GM23338 (cell line): ENCODE measurements at regions not wholly inside any gene's neighbourhood (a gene's known extent, or its start where the extent isn't known, plus 50 kb on each side); places are given as distances from the start of the nearest gene placed in this dataset.

ENCODE experiments used
- ATAC-seq: fragments of 200-7000 bp; cut with Tn5 transposase; 3 replicates; pipeline ENCODE4 v1.9.1; 2020
- DNase-seq: peaks from one replicate; pipeline ENCODE4 v3.0.0-alpha.2; 2015; ENCODE audit warnings: low spot score
- H2AFZ ChIP-seq: fragments of 200-600 bp; sonication (generic); 2 replicates; pipeline ENCODE4 v1.8.0; 2016; ENCODE audit warnings: antibody characterized with exemption, mild to moderate bottlenecking, moderate library complexity
- H3F3A ChIP-seq: fragments of 200-600 bp; sonication (generic); replicated peaks from 2 replicates; pipeline ENCODE4 v1.8.0; 2017; ENCODE audit warnings: antibody characterized with exemption, mixed run types, low read depth
- H3K27ac ChIP-seq: fragments of 200-600 bp; sonication (generic); 2 replicates; pipeline ENCODE4 v1.6.1; 2016; ENCODE audit warnings: low read depth
- H3K27me3 ChIP-seq: fragments of 200-600 bp; sonication (generic); 2 replicates; pipeline ENCODE4 v1.8.0; 2016; ENCODE audit warnings: mild to moderate bottlenecking, mixed run types, moderate library complexity; ENCODE audit not compliant: insufficient read depth
- H3K36me3 ChIP-seq: fragments of 200-600 bp; sonication (generic); 2 replicates; pipeline ENCODE4 v1.8.0; 2016; ENCODE audit warnings: mild to moderate bottlenecking; ENCODE audit not compliant: insufficient read depth
- H3K4me1 ChIP-seq: fragments of 200-600 bp; sonication (generic); 2 replicates; pipeline ENCODE4 v1.8.0; 2016; ENCODE audit warnings: mild to moderate bottlenecking, moderate library complexity; ENCODE audit not compliant: insufficient read depth
- H3K4me2 ChIP-seq: fragments of 200-600 bp; sonication (generic); 2 replicates; pipeline ENCODE4 v1.7.1; 2017; ENCODE audit warnings: mixed run types
- H3K4me3 ChIP-seq: fragments of 200-600 bp; sonication (generic); 2 replicates; pipeline ENCODE4 v1.6.1; 2016; ENCODE audit warnings: mixed run types
- H3K79me2 ChIP-seq: fragments of 200-600 bp; sonication (generic); replicated peaks from 2 replicates; pipeline ENCODE4 v1.8.0; 2017; ENCODE audit warnings: mild to moderate bottlenecking; ENCODE audit not compliant: insufficient read depth
- H3K9me2 ChIP-seq: fragments of 200-600 bp; sonication (generic); 2 replicates; pipeline ENCODE4 v1.8.0; 2017; ENCODE audit not compliant: insufficient read depth
- H4K20me1 ChIP-seq: fragments of 200-600 bp; sonication (generic); replicated peaks from 2 replicates; pipeline ENCODE4 v1.8.0; 2017; ENCODE audit warnings: mild to moderate bottlenecking; ENCODE audit not compliant: insufficient read depth
- H3K27ac Mint-ChIP-seq: 2 replicates; pipeline ENCODE4 v1.8.0; 2020; ENCODE audit warnings: inconsistent platforms, mild to moderate bottlenecking, moderate library complexity, mixed read lengths
- H3K27me3 Mint-ChIP-seq: 3 replicates; pipeline ENCODE4 v1.8.0; 2022; ENCODE audit warnings: low read depth, mild to moderate bottlenecking, moderate library complexity, mixed read lengths, inconsistent platforms; ENCODE audit not compliant: insufficient read depth, poor library complexity
- H3K36me3 Mint-ChIP-seq: 3 replicates; pipeline ENCODE4 v1.8.0; 2021; ENCODE audit warnings: low read depth, mild to moderate bottlenecking, inconsistent platforms, moderate library complexity, mixed read lengths
- H3K4me1 Mint-ChIP-seq: 3 replicates; pipeline ENCODE4 v1.8.0; 2020; ENCODE audit warnings: mild to moderate bottlenecking, inconsistent platforms, mixed read lengths
- H3K4me3 Mint-ChIP-seq: 3 replicates; pipeline ENCODE4 v1.8.0; 2021; ENCODE audit warnings: moderate library complexity, mild to moderate bottlenecking, inconsistent platforms, mixed read lengths
- H3K9me3 Mint-ChIP-seq: 3 replicates; pipeline ENCODE4 v1.8.0; 2020; ENCODE audit warnings: moderate library complexity, mild to moderate bottlenecking, inconsistent platforms, mixed read lengths
- EZH2 ChIP-seq: fragments of 200-600 bp; sonication (generic); IDR thresholded peaks from one replicate; pipeline ENCODE4 v1.8.0; 2017; ENCODE audit warnings: antibody characterized with exemption, mild to moderate bottlenecking, low read depth; ENCODE audit not compliant: unreplicated experiment
- EZH2phosphoT487 ChIP-seq: fragments of 200-600 bp; sonication (generic); IDR thresholded peaks from one replicate; pipeline ENCODE4 v1.8.1; 2018; ENCODE audit warnings: antibody characterized with exemption; ENCODE audit not compliant: unreplicated experiment
- JUNB ChIP-seq: IDR thresholded peaks from one replicate; pipeline ENCODE4 v1.6.1; 2016; ENCODE audit warnings: antibody characterized with exemption; ENCODE audit not compliant: unreplicated experiment
- NANOG ChIP-seq: IDR thresholded peaks from 2 replicates; pipeline ENCODE4 v1.6.1; 2016; ENCODE audit warnings: antibody characterized with exemption, borderline replicate concordance
- POLR2AphosphoS5 ChIP-seq: IDR thresholded peaks from 2 replicates; pipeline ENCODE4 v1.6.1; 2016; ENCODE audit warnings: antibody characterized with exemption, low read depth
- STAT1 ChIP-seq: IDR thresholded peaks from one replicate; pipeline ENCODE4 v1.6.1; 2016; ENCODE audit warnings: antibody characterized with exemption; ENCODE audit not compliant: unreplicated experiment
- ZNF114 ChIP-seq: fragments of 250-450 bp; sonication (Bioruptor Pico); IDR thresholded peaks from 2 replicates; pipeline ENCODE4 v1.5.0; 2020; ENCODE audit warnings: mild to moderate bottlenecking, moderate library complexity
- ZNF331 ChIP-seq: fragments of 250-450 bp; sonication (Bioruptor Pico); IDR thresholded peaks from 2 replicates; pipeline ENCODE4 v1.5.0; 2020; ENCODE audit warnings: low read depth, mild to moderate bottlenecking, moderate library complexity
- ZNF462 ChIP-seq: fragments of 250-450 bp; sonication (Bioruptor Pico); IDR thresholded peaks from 2 replicates; pipeline ENCODE4 v1.5.0; 2020; ENCODE audit warnings: mild to moderate bottlenecking, moderate library complexity
- TF ChIP-seq, protein P1 (sequence below): IDR thresholded peaks from one replicate; pipeline ENCODE4 v1.6.1; 2018; ENCODE audit warnings: antibody characterized with exemption; ENCODE audit not compliant: unreplicated experiment

DNA sequence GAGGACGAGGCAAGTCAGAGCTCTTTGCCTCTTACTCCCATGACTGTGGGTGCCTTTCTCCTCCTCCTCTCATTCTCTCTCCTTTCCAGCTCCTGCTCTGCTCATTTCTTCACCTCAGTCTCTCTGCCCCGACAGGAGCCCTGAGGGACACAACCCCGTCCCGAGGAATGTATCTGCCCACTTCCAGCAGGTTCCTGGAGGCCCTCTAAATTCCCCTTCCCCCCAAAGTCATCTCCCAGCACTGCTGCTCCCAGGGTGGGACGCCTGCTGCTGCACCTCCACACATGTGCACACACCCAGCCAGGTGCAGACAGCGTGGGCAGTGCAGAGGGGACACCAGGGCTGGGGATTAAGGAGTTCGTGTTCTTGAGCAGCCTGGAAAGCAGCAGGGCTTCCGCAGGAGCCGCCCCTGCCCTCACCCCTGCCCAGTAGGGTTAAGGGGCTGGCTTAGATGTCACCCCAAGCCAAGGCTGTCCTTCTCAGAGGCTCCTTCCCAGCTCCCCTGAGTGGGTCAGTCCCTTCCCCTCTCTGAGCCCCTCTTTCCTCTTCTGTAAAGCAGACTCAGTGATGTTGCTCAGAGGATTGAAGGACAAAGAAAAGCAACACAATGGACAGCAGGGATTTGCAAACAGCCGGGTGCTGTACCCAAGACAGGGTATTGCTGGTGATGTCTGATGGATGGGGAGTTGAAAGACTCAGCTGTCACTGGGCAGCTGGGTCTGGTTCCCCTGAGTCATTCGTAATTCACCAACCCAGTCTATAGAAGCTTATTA, 346.0 kb downstream of the MATN1 start (continued):
- TF ChIP-seq, protein P1, sequence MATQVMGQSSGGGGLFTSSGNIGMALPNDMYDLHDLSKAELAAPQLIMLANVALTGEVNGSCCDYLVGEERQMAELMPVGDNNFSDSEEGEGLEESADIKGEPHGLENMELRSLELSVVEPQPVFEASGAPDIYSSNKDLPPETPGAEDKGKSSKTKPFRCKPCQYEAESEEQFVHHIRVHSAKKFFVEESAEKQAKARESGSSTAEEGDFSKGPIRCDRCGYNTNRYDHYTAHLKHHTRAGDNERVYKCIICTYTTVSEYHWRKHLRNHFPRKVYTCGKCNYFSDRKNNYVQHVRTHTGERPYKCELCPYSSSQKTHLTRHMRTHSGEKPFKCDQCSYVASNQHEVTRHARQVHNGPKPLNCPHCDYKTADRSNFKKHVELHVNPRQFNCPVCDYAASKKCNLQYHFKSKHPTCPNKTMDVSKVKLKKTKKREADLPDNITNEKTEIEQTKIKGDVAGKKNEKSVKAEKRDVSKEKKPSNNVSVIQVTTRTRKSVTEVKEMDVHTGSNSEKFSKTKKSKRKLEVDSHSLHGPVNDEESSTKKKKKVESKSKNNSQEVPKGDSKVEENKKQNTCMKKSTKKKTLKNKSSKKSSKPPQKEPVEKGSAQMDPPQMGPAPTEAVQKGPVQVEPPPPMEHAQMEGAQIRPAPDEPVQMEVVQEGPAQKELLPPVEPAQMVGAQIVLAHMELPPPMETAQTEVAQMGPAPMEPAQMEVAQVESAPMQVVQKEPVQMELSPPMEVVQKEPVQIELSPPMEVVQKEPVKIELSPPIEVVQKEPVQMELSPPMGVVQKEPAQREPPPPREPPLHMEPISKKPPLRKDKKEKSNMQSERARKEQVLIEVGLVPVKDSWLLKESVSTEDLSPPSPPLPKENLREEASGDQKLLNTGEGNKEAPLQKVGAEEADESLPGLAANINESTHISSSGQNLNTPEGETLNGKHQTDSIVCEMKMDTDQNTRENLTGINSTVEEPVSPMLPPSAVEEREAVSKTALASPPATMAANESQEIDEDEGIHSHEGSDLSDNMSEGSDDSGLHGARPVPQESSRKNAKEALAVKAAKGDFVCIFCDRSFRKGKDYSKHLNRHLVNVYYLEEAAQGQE, result no peak
- TF ChIP-seq NANOG (no peak), EZH2phosphoT487 (no peak), ZNF114 (CRISPR knock-in tag) (no peak), ZNF331 (CRISPR knock-in tag) (no peak)

DNA sequence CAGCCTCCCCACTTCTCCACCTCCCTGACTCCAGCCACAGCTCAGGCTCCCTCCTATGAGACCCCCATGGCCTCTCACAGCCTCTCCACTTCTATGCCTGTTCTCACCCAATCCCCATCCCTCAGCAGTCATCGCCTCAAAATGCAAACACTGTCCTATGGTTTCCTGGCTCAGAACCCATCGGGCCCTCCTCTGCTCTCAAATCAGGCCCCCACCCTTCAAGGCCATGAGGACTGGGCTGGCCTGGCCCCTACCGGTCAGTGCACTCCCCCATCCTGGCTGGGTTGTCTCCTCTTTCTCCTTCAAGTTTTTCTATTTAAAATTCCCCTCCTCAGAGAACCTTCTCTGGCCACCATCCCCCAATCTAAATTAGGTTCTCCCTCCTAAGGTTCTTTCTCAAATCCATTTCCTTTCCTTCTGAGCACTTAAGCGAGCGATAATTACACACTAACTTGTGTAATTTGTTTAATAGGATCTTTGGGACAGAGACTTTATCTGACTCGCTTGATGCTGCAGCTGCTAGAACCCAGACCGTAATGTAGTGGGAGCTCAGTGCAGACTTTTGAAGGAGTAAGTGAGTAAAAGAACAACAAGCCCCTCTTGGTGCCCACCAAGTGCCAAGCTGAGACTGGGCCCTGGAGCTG, 347.2 kb downstream of the MATN1 start:
- peaks cover 2% of the 10 kb centered on the region for H3K27me3 Mint-ChIP-seq
- no peak for TF ChIP-seq POLR2AphosphoS5
- no peak for TF ChIP-seq JUNB
- TF ChIP-seq, protein P1, result no peak
- no peak for TF ChIP-seq STAT1
- no peak for TF ChIP-seq ZNF462
- TF ChIP-seq ZNF331 (CRISPR knock-in tag), result no peak
- TF ChIP-seq EZH2, result no peak

More for the DNA sequence above, 347.2 kb downstream of the MATN1 start:
- no peaks in the 10 kb centered on the region for H3K27me3 ChIP-seq
- no peaks in the 10 kb centered on the region for H3K36me3 ChIP-seq
- H3K4me1 ChIP-seq, result no peaks in the 10 kb centered on the region
- no peak overlapping the region for H3K4me3 ChIP-seq
- H3K4me3 Mint-ChIP-seq, result no peak overlapping the region
- H3K9me3 Mint-ChIP-seq, result no peaks in the 10 kb centered on the region
- no peaks in the 10 kb centered on the region for H3K36me3 Mint-ChIP-seq
- H3F3A ChIP-seq, result no peaks in the 10 kb centered on the region
- H3K4me2 ChIP-seq, result no peak overlapping the region
- no peak overlapping the region for H3K27ac ChIP-seq
- peaks cover 6% of the 10 kb centered on the region; the same call in 2 of the 3 replicates for H3K4me1 Mint-ChIP-seq
- DNase-seq (no peak), ATAC-seq (no peak)
- no peak overlapping the region for H2AFZ ChIP-seq
- no peaks in the 10 kb centered on the region for H4K20me1 ChIP-seq
- no peaks in the 10 kb centered on the region for H3K9me2 ChIP-seq
- H3K79me2 ChIP-seq, result no peaks in the 10 kb centered on the region
- H3K27ac Mint-ChIP-seq, result no peak overlapping the region
